GM12878 (cell line): ENCODE measurements at regions not wholly inside any gene's neighbourhood (a gene's known extent, or its start where the extent isn't known, plus 50 kb on each side); places are given as distances from the start of the nearest gene placed in this dataset.

Experiments
- ATAC-seq: fragments of 200-7000 bp; cut with Tn5 transposase; 3 replicates; pipeline ENCODE4 v1.9.1; 2020; ENCODE audit warnings: mild to moderate bottlenecking, moderate library complexity
- BruUV-seq: library from RNA; stranded (reverse); fragments of 400-500 nt; replicated peaks from 2 replicates; lab custom pipeline; 2021; lab: Mats Ljungman, UMichigan
- CTCF ChIA-PET: fragments of 300-600 bp; sonication (Branson Sonifier 250); formaldehyde crosslinking; extraction: SDS; loops from one replicate; lab custom pipeline; 2021; ENCODE audit warnings: inconsistent platforms; lab: Yijun Ruan, JAX
- POLR2A ChIA-PET: fragments of 350-600 bp; formaldehyde crosslinking; extraction: SDS; loops from one replicate; lab custom pipeline; 2021; ENCODE audit warnings: inconsistent platforms; lab: Charles Lee
- RAD21 ChIA-PET: fragments of 300-600 bp; sonication (Branson Sonifier 250); formaldehyde crosslinking; loops from one replicate; lab custom pipeline; 2023; ENCODE audit warnings: antibody characterized with exemption; ENCODE audit not compliant: unreplicated experiment; lab: Charles Lee
- SMC1A ChIA-PET: fragments of 300-600 bp; sonication (Branson Sonifier 250); formaldehyde crosslinking; loops from one replicate; lab custom pipeline; 2023; ENCODE audit not compliant: unreplicated experiment, uncharacterized antibody; lab: Charles Lee
- DNase-seq: peaks from one replicate; pipeline ENCODE4 v3.0.0-alpha.2; 2011; ENCODE audit warnings: low read depth, low spot score
- FAIRE-seq: peaks from 3 replicates; lab custom pipeline; 2011; peaks lifted over from hg19 to GRCh38; lab: Jason Lieb, UNC
- H2AFZ ChIP-seq: 2 replicates; pipeline ENCODE4 v1.6.0; 2011; ENCODE audit warnings: low read depth, low read length, control low read depth; ENCODE audit not compliant: control insufficient read depth
- H3K27ac ChIP-seq: 2 replicates; pipeline ENCODE4 v1.5.1; 2011; ENCODE audit warnings: control low read depth; ENCODE audit not compliant: control insufficient read depth, insufficient read depth
- H3K27me3 ChIP-seq, 2 experiments: replicated peaks in 1 of 2; 2 replicates each; pipeline versions ENCODE4 v1.6.0 to v1.6.1; 2011; ENCODE audit warnings: low read length in 1 of 2; ENCODE audit not compliant: control insufficient read depth in 2 of 2, insufficient read depth in 2 of 2
- H3K36me3 ChIP-seq, 2 experiments: 2 replicates each; pipeline ENCODE4 v1.5.1; 2011; ENCODE audit warnings: low read length in 1 of 2; ENCODE audit not compliant: control insufficient read depth in 2 of 2, insufficient read depth in 2 of 2
- H3K4me1 ChIP-seq: 2 replicates; pipeline ENCODE4 v1.6.1; 2011; ENCODE audit warnings: mild to moderate bottlenecking, low read length, moderate library complexity, mixed read lengths; ENCODE audit not compliant: control insufficient read depth, insufficient read depth
- H3K4me2 ChIP-seq: 2 replicates; pipeline ENCODE4 v1.6.0; 2011; ENCODE audit warnings: control low read depth; ENCODE audit not compliant: control insufficient read depth, insufficient read depth
- H3K4me3 ChIP-seq: fragments of 200-600 bp; sonication (generic); 2 replicates; pipeline ENCODE4 v1.5.1; 2016
- H3K79me2 ChIP-seq: 2 replicates; pipeline ENCODE4 v1.6.0; 2011; ENCODE audit warnings: low read length; ENCODE audit not compliant: control insufficient read depth, insufficient read depth
- H3K9ac ChIP-seq: 2 replicates; pipeline ENCODE4 v1.8.0; 2011; ENCODE audit warnings: low read length, control low read depth, mixed read lengths; ENCODE audit not compliant: control insufficient read depth, insufficient read depth
- H3K9me3 ChIP-seq: replicated peaks from 3 replicates; pipeline ENCODE4 v1.5.1; 2011; ENCODE audit warnings: mild to moderate bottlenecking, low read length; ENCODE audit not compliant: control insufficient read depth, insufficient read depth
- H4K20me1 ChIP-seq: 2 replicates; pipeline ENCODE4 v1.6.0; 2011; ENCODE audit not compliant: control insufficient read depth, insufficient read depth
- CHD2 ChIP-seq: IDR thresholded peaks from 2 replicates; pipeline ENCODE4 v1.6.1; 2011; ENCODE audit warnings: low read depth, low read length, improper control_type of control experiment, borderline replicate concordance
- RAD51 ChIP-seq: fragments of 450-650 bp; IDR thresholded peaks from 2 replicates; pipeline ENCODE4 v1.6.1; 2016; ENCODE audit warnings: moderate library complexity, mild to moderate bottlenecking, inconsistent platforms
- REST ChIP-seq: IDR thresholded peaks from 2 replicates; pipeline ENCODE4 v1.6.1; 2012; ENCODE audit warnings: mild to moderate bottlenecking, low read depth, low read length
- SMAD1 ChIP-seq: fragments of 450-650 bp; IDR thresholded peaks from 2 replicates; pipeline ENCODE4 v1.6.1; 2018; ENCODE audit warnings: mild to moderate bottlenecking, low read depth; ENCODE audit not compliant: partially characterized antibody
- SUPT20H ChIP-seq: IDR thresholded peaks from 2 replicates; pipeline ENCODE4 v1.6.1; 2011; ENCODE audit warnings: low read depth, mild to moderate bottlenecking, low read length, moderate library complexity, borderline replicate concordance; ENCODE audit not compliant: control insufficient read depth
- ZNF24 ChIP-seq: fragments of 450-650 bp; IDR thresholded peaks from 2 replicates; pipeline ENCODE4 v1.6.1; 2017; ENCODE audit warnings: antibody characterized with exemption, mild to moderate bottlenecking
- WGBS: methylation state at CpG from one replicate; pipeline ENCODE4 v1.1.6; 2016; ENCODE audit warnings: low lambda C conversion rate; ENCODE audit not compliant: insufficient replicate concordance, insufficient coverage; ENCODE audit errors: missing lambda C conversion rate; 5-methylcytosine and 5-hydroxymethylcytosine counted together
- in situ Hi-C: fragments of 300-500 bp; cut with MboI; formaldehyde crosslinking; loops from 9 replicates; pipeline ENCODE4 v1.14.3; 2018; ENCODE audit warnings: mixed read lengths
- intact Hi-C: fragments of 100-400 bp; cut with micrococcal nuclease; formaldehyde crosslinking; loops from one replicate; pipeline ENCODE4 v1.14.2; 2022; ENCODE audit not compliant: unreplicated experiment

GRCh38 chr13:104949840-104950740 lies 1585.4 kb downstream of the EFNB2 start:
- FAIRE-seq: no peak
- Histone ChIP-seq H3K36me3 (no peaks in the 10 kb centered on the region), H3K79me2 (no peaks in the 10 kb centered on the region), H3K4me2 (peak overlapping the region; percentile 53), H3K27me3 (no peaks in the 10 kb centered on the region), H3K9ac (no peak overlapping the region), H3K4me3 (no peak overlapping the region), H3K9me3 (no peaks in the 10 kb centered on the region; the same call in 1 of the 3 replicates), H2AFZ (peak overlapping the region; percentile 63), H4K20me1 (no peaks in the 10 kb centered on the region), H3K27ac (no peak overlapping the region), H3K4me1 (no peaks in the 10 kb centered on the region)
- ChIA-PET POLR2A (no interaction called here), RAD21 (no interaction called here), SMC1A (interaction anchor here (0.7 kb wide), 1 partner anchor 39 kb away, joined by 4 read pairs; no protein-coding TSS in a partner anchor), CTCF (no interaction called here)
- 53% methylated on average over 9 of the region's 9 CpGs for WGBS
- in situ Hi-C loops: no loop called here
- intact Hi-C loops: no loop called here
- no TSS peak for BruUV-seq
- ATAC-seq: peak; percentile 63
- TF ChIP-seq RAD51 (no peak), CHD2 (no peak), SMAD1 (no peak), ZNF24 (no peak), SUPT20H (no peak), REST (no peak)
- no peak for DNase-seq
